HCT116 (cell line): ENCODE measurements at regions not wholly inside any gene's neighbourhood (a gene's known extent, or its start where the extent isn't known, plus 50 kb on each side); places are given as distances from the start of the nearest gene placed in this dataset.

Source experiments
- ATAC-seq: fragments of 200-7000 bp; cut with Tn5 transposase; 2 replicates; pipeline ENCODE4 v1.9.1; 2020; ENCODE audit warnings: mild to moderate bottlenecking, moderate library complexity
- BruUV-seq: library from RNA; stranded (reverse); fragments of 400-500 nt; replicated peaks from 2 replicates; lab custom pipeline; 2021; lab: Mats Ljungman, UMichigan
- CTCF ChIA-PET: fragments of 300-600 bp; sonication (Branson Sonifier 250); formaldehyde crosslinking; loops from one replicate; lab custom pipeline; 2021; ENCODE audit warnings: antibody characterized with exemption; lab: Charles Lee
- POLR2A ChIA-PET: fragments of 300-600, 350-600 bp; sonication (Branson Sonifier 250); formaldehyde crosslinking; loops from one replicate; lab custom pipeline; 2021; ENCODE audit warnings: antibody characterized with exemption; lab: Charles Lee
- RAD21 ChIA-PET, 2 experiments: fragments of 300-600 bp; sonication (Branson Sonifier 250); formaldehyde crosslinking; loops; one replicate each; lab custom pipeline; 2023; ENCODE audit warnings: low total read pairs in 2 of 2; ENCODE audit not compliant: uncharacterized antibody in 2 of 2, unreplicated experiment in 2 of 2, low non-redundant PET in 1 of 2; lab: Charles Lee
- DNase-seq: peaks from one replicate; pipeline ENCODE4 v3.0.0-alpha.2; 2010; ENCODE audit warnings: low read depth, low spot score
- H2AFZ ChIP-seq: fragments of 200-600 bp; shearing (Covaris generic), sonication (generic); 2 replicates; pipeline ENCODE4 v1.6.1; 2017; ENCODE audit warnings: low read depth, mixed run types, mixed read lengths, antibody characterized with exemption, low read length; ENCODE audit not compliant: poor library complexity, severe bottlenecking
- H3K27ac ChIP-seq: 2 replicates; pipeline ENCODE4 v1.5.1; 2012; ENCODE audit warnings: low read depth, low read length
- H3K27me3 ChIP-seq: fragments of 200-600 bp; sonication (generic); 2 replicates; pipeline ENCODE4 v1.6.1; 2016; ENCODE audit warnings: mixed run types, low read length, mixed read lengths; ENCODE audit not compliant: insufficient read depth
- H3K36me3 ChIP-seq, 2 experiments: fragments of 200-500 bp in 1 of 2; fragments of 200-600 bp in 1 of 2; sonication (Bioruptor generic) in 1 of 2; sonication (generic) in 1 of 2; 2 replicates each; pipeline versions ENCODE4 v1.5.1 to v1.6.1; 2014 to 2016; ENCODE audit warnings: low read length in 2 of 2, inconsistent platforms in 1 of 2, mixed read lengths in 1 of 2, mixed run types in 1 of 2; ENCODE audit not compliant: insufficient read depth in 2 of 2, control insufficient read depth in 1 of 2
- H3K4me1 ChIP-seq, 2 experiments: fragments of 200-600 bp in 1 of 2; sonication (generic) in 1 of 2; 2 replicates each; pipeline versions ENCODE4 v1.5.1 to v1.6.1; 2012 to 2017; ENCODE audit warnings: low read length in 2 of 2, inconsistent platforms in 1 of 2, mild to moderate bottlenecking in 1 of 2, mixed read lengths in 1 of 2, mixed run types in 1 of 2, moderate library complexity in 1 of 2; ENCODE audit not compliant: insufficient read depth in 2 of 2, control insufficient read depth in 1 of 2
- H3K4me2 ChIP-seq: fragments of 200-600 bp; sonication (generic); 2 replicates; pipeline ENCODE4 v1.6.1; 2017; ENCODE audit warnings: mixed run types, low read length, mixed read lengths
- H3K4me3 ChIP-seq, 2 experiments: fragments of 200-600 bp in 1 of 2; sonication (generic) in 1 of 2; replicated peaks in 1 of 2; 2 replicates each; pipeline ENCODE4 v1.5.1; 2011 to 2016; ENCODE audit warnings: low read length in 2 of 2, control low read depth in 1 of 2, low read depth in 1 of 2, mild to moderate bottlenecking in 1 of 2, mixed read lengths in 1 of 2, mixed run types in 1 of 2
- H3K79me2 ChIP-seq: fragments of 200-600 bp; sonication (generic); 2 replicates; pipeline ENCODE4 v1.6.1; 2017; ENCODE audit warnings: mild to moderate bottlenecking, mixed run types, low read length, moderate library complexity, mixed read lengths; ENCODE audit not compliant: insufficient read depth
- H3K9ac ChIP-seq: fragments of 200-600 bp; sonication (generic); 2 replicates; pipeline ENCODE4 v1.6.1; 2016; ENCODE audit warnings: low read length, mixed read lengths
- H3K9me2 ChIP-seq: fragments of 200-600 bp; sonication (generic), shearing (Covaris generic); 2 replicates; pipeline ENCODE4 v1.6.1; 2017; ENCODE audit warnings: mixed run types, mild to moderate bottlenecking, moderate library complexity; ENCODE audit not compliant: insufficient read depth
- H3K9me3 ChIP-seq, 2 experiments: fragments of 200-500 bp in 1 of 2; fragments of 200-600 bp in 1 of 2; sonication (Bioruptor generic) in 1 of 2; sonication (generic) in 1 of 2; 2 replicates each; pipeline ENCODE4 v1.6.1; 2014 to 2017; ENCODE audit warnings: low read length in 2 of 2, mixed read lengths in 2 of 2, inconsistent platforms in 1 of 2, low read depth in 1 of 2, mild to moderate bottlenecking in 1 of 2, mixed run types in 1 of 2, moderate library complexity in 1 of 2; ENCODE audit not compliant: control insufficient read depth in 1 of 2, insufficient read depth in 1 of 2
- H4K20me1 ChIP-seq: fragments of 200-600 bp; sonication (generic), shearing (Covaris generic); 2 replicates; pipeline ENCODE4 v1.6.1; 2017; ENCODE audit warnings: mixed run types, mild to moderate bottlenecking, moderate library complexity; ENCODE audit not compliant: insufficient read depth
- CBX3 ChIP-seq: IDR thresholded peaks from 2 replicates; pipeline ENCODE4 v1.6.1; 2012; ENCODE audit warnings: low read depth
- CEBPB ChIP-seq: IDR thresholded peaks from 2 replicates; pipeline ENCODE4 v1.6.1; 2012; ENCODE audit warnings: low read depth
- CTCF ChIP-seq, 3 experiments: fragments of 200-600 bp in 1 of 3; sonication (generic) in 1 of 3; IDR thresholded peaks in 2 of 3; conservative IDR thresholded peaks in 1 of 3; 2 replicates each; pipeline ENCODE4 v1.5.1; 2012 to 2017; ENCODE audit warnings: low read depth in 2 of 3, low read length in 2 of 3, antibody characterized with exemption in 1 of 3, borderline replicate concordance in 1 of 3, control low read depth in 1 of 3, mild to moderate bottlenecking in 1 of 3, mixed read lengths in 1 of 3, mixed run types in 1 of 3, moderate library complexity in 1 of 3; ENCODE audit not compliant: insufficient read depth in 1 of 3
- EGR1 ChIP-seq: IDR thresholded peaks from 2 replicates; pipeline ENCODE4 v1.6.1; 2012; ENCODE audit warnings: low read depth
- EZH2 ChIP-seq: fragments of 200-600 bp; sonication (generic); IDR thresholded peaks from 2 replicates; pipeline ENCODE4 v1.6.1; 2017; ENCODE audit warnings: antibody characterized with exemption, mixed run types
- EZH2phosphoT487 ChIP-seq: fragments of 200-600 bp; IDR thresholded peaks from 2 replicates; pipeline ENCODE4 v1.6.1; 2018; ENCODE audit warnings: antibody characterized with exemption, borderline replicate concordance
- FOSL1 ChIP-seq: IDR thresholded peaks from 2 replicates; pipeline ENCODE4 v1.6.1; 2012; ENCODE audit warnings: low read depth
- JUND ChIP-seq: IDR thresholded peaks from 2 replicates; pipeline ENCODE4 v1.6.1; 2012
- MAX ChIP-seq: IDR thresholded peaks from 2 replicates; pipeline ENCODE4 v1.6.1; 2012
- POLR2A ChIP-seq: IDR thresholded peaks from 2 replicates; pipeline ENCODE4 v1.7.0; 2011; ENCODE audit warnings: borderline replicate concordance; ENCODE audit not compliant: insufficient read depth, insufficient read length; ENCODE audit errors: extremely low read depth
- POLR2AphosphoS5 ChIP-seq: IDR thresholded peaks from 2 replicates; pipeline ENCODE4 v1.6.1; 2011; ENCODE audit warnings: mild to moderate bottlenecking, low read depth, low read length, moderate library complexity
- SIN3A ChIP-seq: IDR thresholded peaks from 2 replicates; pipeline ENCODE4 v1.6.1; 2012; ENCODE audit warnings: low read depth
- SP1 ChIP-seq: IDR thresholded peaks from 2 replicates; pipeline ENCODE4 v1.6.1; 2012; ENCODE audit warnings: low read depth
- SRF ChIP-seq: IDR thresholded peaks from 2 replicates; pipeline ENCODE4 v1.6.1; 2012; ENCODE audit warnings: low read depth
- TCF7L2 ChIP-seq: IDR thresholded peaks from 2 replicates; pipeline ENCODE4 v1.7.0; 2011; ENCODE audit warnings: borderline replicate concordance, inconsistent platforms; ENCODE audit not compliant: insufficient read depth, insufficient read length; ENCODE audit errors: extremely low read depth
- intact Hi-C: fragments of 100-400 bp; cut with micrococcal nuclease; formaldehyde crosslinking; loops from 2 replicates; pipeline ENCODE4 v1.10.0; 2022

GRCh38 chr1:79694241-79694640 is 687.7 kb upstream of the ADGRL4 start:
- H3K27me3 ChIP-seq, result no peaks in the 10 kb centered on the region
- no peak overlapping the region for H3K4me2 ChIP-seq
- POLR2A ChIA-PET, result no interaction called here
- no TSS peak for BruUV-seq
- no peaks in the 10 kb centered on the region; a peak in 1 of 4 replicates for H3K9me3 ChIP-seq
- H3K36me3 ChIP-seq, result no peaks in the 10 kb centered on the region
- no peaks in the 10 kb centered on the region for H3K79me2 ChIP-seq
- no peak for TF ChIP-seq EZH2phosphoT487
- no peak for TF ChIP-seq MAX
- TF ChIP-seq POLR2A, result no peak
- TF ChIP-seq SIN3A, result no peak
- TF ChIP-seq JUND, result no peak
- TF ChIP-seq FOSL1, result no peak
- no peak for TF ChIP-seq TCF7L2
- TF ChIP-seq SRF, result no peak
- no peak for TF ChIP-seq EGR1
- TF ChIP-seq CTCF (IDR thresholded peaks at IDR 0.05 in 2 of 3, conservative IDR thresholded peaks at IDR 0.05 in 1 of 3; ENCODE audit: borderline replicate concordance in 1 of 3, insufficient read depth in 1 of 3, low read depth in 2 of 3, low read length in 2 of 3), result no peak
- no peak for TF ChIP-seq SP1
- TF ChIP-seq CBX3, result no peak
- TF ChIP-seq POLR2AphosphoS5, result no peak
- no peak for TF ChIP-seq EZH2
- no peak for TF ChIP-seq CEBPB
- ATAC-seq (no peak), DNase-seq (no peak)
- intact Hi-C loops, result no loop called here
- H3K27ac ChIP-seq, result no peak overlapping the region
- H3K4me1 ChIP-seq, result no peaks in the 10 kb centered on the region
- CTCF ChIA-PET, result no interaction called here
- no peak overlapping the region for H3K4me3 ChIP-seq
- H2AFZ ChIP-seq, result no peak overlapping the region
- RAD21 ChIA-PET, result no interaction called here
- no peaks in the 10 kb centered on the region for H3K9me2 ChIP-seq
- no peaks in the 10 kb centered on the region for H4K20me1 ChIP-seq
- H3K9ac ChIP-seq, result no peak overlapping the region
